ENCODE measurements at regions not wholly inside any gene's neighbourhood (a gene's known extent, or its start where the extent isn't known, plus 50 kb on each side); places are given as distances from the start of the nearest gene placed in this dataset.

GRCh38 chr5:152855441-152855840 is 450.4 kb upstream of the NMUR2 start:
- no peak overlapping the region for H3K4me3 ChIP-seq (ENCODE audit: low read depth, low read length)

DNA sequence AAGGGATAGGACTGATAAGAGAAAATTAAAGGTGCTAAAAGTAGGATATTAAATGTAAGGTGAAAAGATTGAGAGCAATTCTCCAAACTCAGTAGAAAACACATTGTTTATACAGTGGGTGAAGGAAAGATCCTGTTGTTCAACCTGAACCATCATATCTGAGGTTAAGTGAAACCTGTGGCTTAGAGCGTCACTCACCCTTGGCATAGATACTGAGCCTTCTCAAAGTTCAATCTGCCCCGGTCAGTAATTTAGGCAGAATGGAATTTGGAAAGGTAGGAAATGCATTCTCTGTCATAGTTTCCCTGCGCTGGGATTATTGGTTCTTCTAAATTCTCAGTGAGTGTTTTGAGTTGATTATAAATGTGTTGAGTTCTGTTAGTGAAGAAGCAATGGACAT is 456.2 kb upstream of the NMUR2 start:
- no peak overlapping the region for H3K4me3 ChIP-seq (ENCODE audit: low read depth, low read length)

DNA sequence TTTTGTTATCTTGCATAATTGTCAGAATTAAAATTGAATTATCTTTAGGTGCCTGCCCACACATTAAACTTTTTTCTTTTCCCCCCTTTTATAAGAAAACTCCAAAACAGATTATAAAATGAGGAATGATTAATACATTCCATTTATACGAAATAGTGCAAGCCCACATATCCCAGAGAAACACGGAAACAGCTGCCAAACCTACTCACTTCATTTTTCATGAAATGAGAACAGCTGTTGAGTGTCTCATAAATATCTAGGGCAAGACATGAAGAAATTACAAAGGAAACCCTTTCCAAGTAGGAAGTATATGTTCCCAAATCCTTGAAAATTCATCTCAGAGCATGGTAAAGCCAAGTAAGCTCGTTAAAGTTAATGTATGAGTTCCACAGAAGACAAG is 459.4 kb upstream of the NMUR2 start:
- H3K4me3 ChIP-seq (ENCODE audit: low read depth, low read length) = no peak overlapping the region

- no peak overlapping the region for H3K4me3 ChIP-seq (ENCODE audit: low read depth, low read length)
Observed at GRCh38 chr5:152864991-152865390, 459.9 kb upstream of the NMUR2 start.

- no peak overlapping the region for H3K4me3 ChIP-seq (ENCODE audit: low read depth, low read length)
Observed at GRCh38 chr5:152869971-152870370, 464.9 kb upstream of the NMUR2 start.

DNA sequence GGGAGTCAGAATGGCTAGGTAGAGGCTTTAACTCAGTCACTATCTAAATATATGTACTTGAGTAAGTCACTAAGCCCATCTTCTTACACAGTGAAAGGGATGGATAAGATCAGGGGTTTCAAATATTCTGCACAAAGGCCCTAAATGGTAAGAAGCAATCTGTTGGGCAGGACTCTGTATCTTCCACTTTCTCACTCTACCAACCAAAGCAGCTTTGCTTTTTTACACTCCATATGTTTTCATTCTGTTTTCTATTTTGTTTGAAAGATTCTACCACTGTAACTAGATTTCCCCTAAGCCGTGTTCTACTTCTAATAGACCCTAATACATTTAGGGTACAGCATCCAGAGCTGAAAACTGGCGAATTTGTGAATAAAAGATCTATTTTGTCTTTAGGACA is 477.5 kb upstream of the NMUR2 start:
- no peak overlapping the region for H3K4me3 ChIP-seq (ENCODE audit: low read depth, low read length)

- no peak overlapping the region for H3K4me3 ChIP-seq (ENCODE audit: low read depth, low read length)
Observed at GRCh38 chr5:152883066-152883775, 478.1 kb upstream of the NMUR2 start.

DNA sequence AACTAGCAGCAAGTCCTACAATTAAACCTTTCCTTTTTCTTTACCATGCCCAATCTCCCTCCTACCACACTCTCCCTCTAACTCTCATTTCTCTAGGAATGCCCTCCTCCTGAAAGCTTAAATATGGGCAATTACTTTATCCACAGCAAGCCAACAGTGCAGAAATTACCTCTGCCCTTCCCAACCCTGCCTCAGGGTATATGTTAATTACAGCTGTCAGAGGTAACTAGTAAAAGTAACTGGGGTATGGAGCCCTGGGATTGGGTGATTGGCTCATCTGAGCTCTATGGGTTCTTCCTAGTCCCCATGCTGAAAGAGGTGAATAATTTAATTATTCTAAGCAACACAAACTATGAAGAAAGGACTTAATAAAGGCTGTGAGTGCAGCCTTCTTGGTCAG is 478.9 kb upstream of the NMUR2 start:
- no peak overlapping the region for H3K4me3 ChIP-seq (ENCODE audit: low read depth, low read length)

- no peak overlapping the region for H3K4me3 ChIP-seq (ENCODE audit: low read depth, low read length)
Observed at GRCh38 chr5:152900332-152900731, 495.3 kb upstream of the NMUR2 start.

GRCh38 chr5:152901754-152902153 is 496.7 kb upstream of the NMUR2 start:
- no peak overlapping the region for H3K4me3 ChIP-seq (ENCODE audit: low read depth, low read length)

- H3K4me3 ChIP-seq (ENCODE audit: low read depth, low read length) = no peak overlapping the region
Observed at GRCh38 chr5:152905286-152905685, 500.2 kb upstream of the NMUR2 start.

DNA sequence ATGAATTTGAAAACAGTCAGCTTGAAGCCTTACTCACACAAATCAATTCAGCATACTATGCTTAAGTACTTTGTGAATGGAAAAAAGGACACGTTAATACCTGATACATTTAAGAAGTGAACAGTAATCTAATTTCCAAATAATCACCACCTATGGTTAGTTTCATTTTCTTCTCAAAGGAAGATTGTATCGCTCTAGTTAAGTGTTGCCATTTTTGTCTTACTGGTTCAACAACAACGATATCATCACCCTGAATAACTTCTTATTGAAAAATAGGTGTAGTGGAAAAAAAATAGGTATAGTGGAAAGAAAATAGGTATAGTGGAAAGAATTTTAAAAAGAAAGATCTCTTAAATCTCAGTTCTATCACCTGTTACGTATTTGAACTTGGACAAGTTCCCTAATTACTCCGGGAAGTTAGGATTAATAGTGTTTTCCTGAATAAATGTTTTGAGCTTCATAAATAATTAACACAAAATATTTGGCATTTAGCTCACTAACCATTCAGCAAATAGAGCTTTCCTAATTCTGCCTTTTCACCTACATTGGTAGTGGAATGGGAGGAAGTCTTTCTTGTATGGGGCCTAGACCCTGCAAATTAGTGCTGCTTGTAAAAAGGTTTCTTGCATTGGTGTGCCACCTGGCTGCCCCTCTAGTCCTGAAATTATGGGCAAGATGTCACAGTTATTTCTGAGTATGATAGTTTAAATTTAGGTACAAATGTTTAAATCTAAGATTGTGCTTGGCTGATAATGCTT is 502.6 kb upstream of the NMUR2 start:
- no peak overlapping the region for H3K4me3 ChIP-seq (ENCODE audit: low read depth, low read length)

DNA sequence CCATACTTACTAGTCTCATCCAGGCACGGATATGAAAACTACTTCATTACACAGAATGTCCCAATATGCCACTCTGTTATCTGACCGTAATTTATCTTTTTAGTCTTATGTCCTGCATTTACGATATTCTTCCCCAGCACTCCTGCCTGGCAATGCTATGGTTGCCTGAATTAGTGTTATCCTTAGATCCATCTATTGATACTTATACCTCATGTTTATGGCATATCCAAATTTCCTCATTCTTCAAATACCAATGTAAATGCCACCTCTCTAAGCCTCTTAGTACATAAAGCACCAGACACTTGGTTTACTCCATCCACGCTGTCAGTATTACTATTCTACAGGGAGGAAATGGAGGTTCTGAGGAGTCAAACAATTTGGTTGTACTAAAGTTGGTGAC is 507.8 kb upstream of the NMUR2 start:
- no peak overlapping the region for H3K4me3 ChIP-seq (ENCODE audit: low read depth, low read length)

DNA sequence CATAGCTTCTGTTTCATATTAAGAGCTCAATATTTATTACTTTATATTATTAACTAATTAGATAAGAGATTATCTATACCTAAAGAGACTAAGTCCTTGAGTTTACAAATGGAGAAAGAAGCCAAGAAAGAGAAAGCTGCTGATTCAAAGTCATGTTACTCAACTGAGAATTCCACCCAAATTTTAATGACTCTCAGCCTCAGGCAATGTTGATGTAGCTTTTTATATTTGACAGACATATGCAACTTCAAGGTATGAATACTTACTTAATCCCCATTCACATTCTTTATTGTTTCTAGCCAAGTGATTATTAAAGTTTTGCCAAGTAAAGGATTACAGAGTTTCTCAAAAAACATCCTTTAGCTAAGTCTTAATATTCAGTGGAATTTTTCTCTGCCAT is 527.5 kb upstream of the NMUR2 start:
- no peak overlapping the region for H3K4me3 ChIP-seq (ENCODE audit: low read depth, low read length)

DNA sequence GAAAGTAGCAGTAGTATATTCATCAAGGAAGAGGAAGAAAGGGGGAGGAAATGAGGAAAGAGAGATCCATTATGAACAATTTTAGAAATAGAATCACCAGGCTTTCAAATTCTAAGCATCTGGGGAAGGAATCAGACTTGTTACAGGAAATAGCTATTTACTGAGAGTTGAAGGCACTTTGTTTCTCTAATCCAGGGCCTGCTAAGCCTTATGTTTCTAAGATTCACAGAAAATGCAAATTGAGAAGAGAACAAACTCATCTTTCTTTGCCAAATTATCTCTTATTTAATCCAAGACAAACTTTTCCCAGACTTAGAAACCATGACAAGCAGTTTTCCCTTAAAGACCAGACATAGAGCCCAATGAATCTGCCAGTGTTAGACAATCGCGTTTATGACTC is 528.0 kb upstream of the NMUR2 start:
- no peak overlapping the region for H3K4me3 ChIP-seq (ENCODE audit: low read depth, low read length)

DNA sequence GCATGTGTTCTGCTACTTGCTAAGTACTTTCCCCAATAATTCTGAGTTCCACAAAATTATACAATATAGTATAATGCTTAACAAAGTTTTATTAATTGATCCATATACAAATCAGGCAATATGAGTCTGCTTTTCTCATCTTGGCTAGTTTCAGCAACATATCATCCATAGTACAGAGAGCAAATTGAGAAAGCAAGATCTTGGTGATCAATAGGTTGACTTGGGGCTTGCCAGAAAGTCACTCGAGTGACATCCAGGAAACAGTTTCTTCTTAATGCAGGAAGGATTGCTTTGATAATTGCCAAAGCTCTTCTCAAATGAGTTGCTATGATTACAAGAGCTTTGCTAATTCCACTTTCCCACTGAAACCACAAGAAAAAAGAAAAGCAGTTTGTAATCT is 533.6 kb upstream of the NMUR2 start:
- H3K4me3 ChIP-seq (ENCODE audit: low read depth, low read length) = no peak overlapping the region

DNA sequence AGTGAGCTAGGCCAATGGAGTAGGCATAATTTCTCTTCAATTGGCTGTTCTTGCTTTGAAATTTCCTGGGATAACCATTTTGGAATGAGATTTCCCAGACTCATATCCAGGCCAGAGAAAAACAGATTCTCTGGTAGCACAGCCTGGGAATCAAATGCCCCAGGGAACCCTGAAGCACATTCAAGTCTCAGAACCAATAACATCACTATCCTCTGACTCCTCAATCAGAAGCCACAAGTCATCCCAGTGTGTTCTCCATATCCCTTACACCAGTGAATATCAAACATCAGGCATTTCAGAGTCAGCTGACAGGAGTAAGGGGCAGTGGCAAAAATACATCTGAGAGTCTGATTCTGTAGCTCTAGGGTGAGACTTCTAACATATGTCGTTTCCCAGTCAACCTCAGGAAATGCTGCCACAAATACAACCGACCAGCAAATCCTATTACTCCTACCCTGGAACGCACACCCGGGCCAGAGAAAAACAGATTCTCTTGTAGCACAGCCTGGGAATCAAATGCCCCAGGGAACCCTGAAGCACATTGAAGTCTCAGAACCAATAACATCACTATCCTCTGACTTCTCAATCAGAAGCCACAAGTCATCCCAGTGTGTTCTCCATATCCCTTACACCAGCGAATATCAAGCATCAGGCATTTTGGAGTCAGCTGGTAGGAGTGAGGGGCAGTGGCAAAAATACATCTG is 537.7 kb upstream of the NMUR2 start:
- H3K4me3 ChIP-seq (ENCODE audit: low read depth, low read length) = no peak overlapping the region

- H3K4me3 ChIP-seq (ENCODE audit: low read depth, low read length) = no peak overlapping the region
Observed at GRCh38 chr5:152953788-152954483, 536.5 kb upstream of the GRIA1 start.

- no peak overlapping the region for H3K4me3 ChIP-seq (ENCODE audit: low read depth, low read length)
Observed at GRCh38 chr5:152956943-152957613, 533.4 kb upstream of the GRIA1 start.

GRCh38 chr5:152978141-152978835 is 512.2 kb upstream of the GRIA1 start:
- H3K4me3 ChIP-seq (ENCODE audit: low read depth, low read length) = no peak overlapping the region

Measured in iPS-11a (cell line).